A549 (cell line): ENCODE measurements at regions not wholly inside any gene's neighbourhood (a gene's known extent, or its start where the extent isn't known, plus 50 kb on each side); places are given as distances from the start of the nearest gene placed in this dataset.

Experiments
- ATAC-seq, 2 experiments: fragments of 200-7000 bp in 1 of 2; fragments of >200 bp in 1 of 2; cut with Nextera tagmentation in 1 of 2; cut with Tn5 transposase in 1 of 2; 3 replicates each; pipeline versions ENCODE4 v1.8.0 to v1.9.1; 2018 to 2020; ENCODE audit warnings: mild to moderate bottlenecking in 1 of 2, moderate library complexity in 1 of 2
- CTCF ChIA-PET: fragments of 300-600 bp; sonication (Branson Sonifier 250); formaldehyde crosslinking; extraction: SDS; loops from one replicate; lab custom pipeline; 2021; ENCODE audit warnings: antibody characterized with exemption, inconsistent platforms; lab: Yijun Ruan, JAX
- POLR2A ChIA-PET: fragments of 350-600 bp; formaldehyde crosslinking; extraction: SDS; loops from one replicate; lab custom pipeline; 2021; ENCODE audit warnings: antibody characterized with exemption, inconsistent platforms; lab: Yijun Ruan, JAX
- DNase-seq, 2 experiments: peaks; one replicate each; pipeline versions ENCODE4 v3.0.0 to v3.0.0-alpha.2; 2011 to 2016; ENCODE audit warnings: low read depth in 1 of 2, low spot score in 1 of 2
- FAIRE-seq: peaks from 2 replicates; lab custom pipeline; 2011; peaks lifted over from hg19 to GRCh38; lab: Jason Lieb, UNC
- H3K27ac ChIP-seq, 2 experiments: fragments of >200 bp; sonication (Bioruptor Twin); formaldehyde crosslinking; 3 replicates each; pipeline ENCODE4 v1.5.1; 2016 to 2017
- H3K4me1 ChIP-seq: fragments of >200 bp; sonication (Bioruptor Twin); formaldehyde crosslinking; 3 replicates; pipeline ENCODE4 v1.6.1; 2016
- H3K4me2 ChIP-seq: fragments of >200 bp; sonication (Bioruptor Twin); formaldehyde crosslinking; 3 replicates; pipeline ENCODE4 v1.6.1; 2016
- H3K4me3 ChIP-seq: fragments of >200 bp; sonication (Bioruptor Twin); formaldehyde crosslinking; 3 replicates; pipeline ENCODE4 v1.5.1; 2016
- H3K9me3 ChIP-seq: fragments of >200 bp; sonication (Bioruptor Twin); formaldehyde crosslinking; 3 replicates; pipeline ENCODE4 v1.6.1; 2016
- ATOH8 ChIP-seq: fragments of 250-450 bp; sonication (Bioruptor Pico); IDR thresholded peaks from 2 replicates; pipeline ENCODE4 v1.5.0; 2020; ENCODE audit warnings: low read depth, mild to moderate bottlenecking, moderate library complexity
- CEBPB ChIP-seq, 2 experiments: fragments of >200 bp in 1 of 2; sonication (Bioruptor Twin) in 1 of 2; formaldehyde crosslinking in 1 of 2; IDR thresholded peaks; 2 replicates each; pipeline ENCODE4 v1.6.1; 2012 to 2016
- CHD2 ChIP-seq: fragments of 150-350 bp; IDR thresholded peaks from 2 replicates; pipeline ENCODE4 v1.6.1; 2014; ENCODE audit warnings: low read length; ENCODE audit not compliant: partially characterized antibody
- CTCF ChIP-seq: fragments of >200 bp; sonication (Bioruptor Twin); formaldehyde crosslinking; IDR thresholded peaks from 3 replicates; pipeline ENCODE4 v1.5.1; 2016
- EHF ChIP-seq: fragments of 250-450 bp; sonication (Bioruptor Pico); IDR thresholded peaks from 2 replicates; pipeline ENCODE4 v1.5.0; 2020; ENCODE audit warnings: mild to moderate bottlenecking
- EP300 ChIP-seq, 2 experiments: fragments of >200 bp; sonication (Bioruptor Twin); formaldehyde crosslinking; IDR thresholded peaks; 2 replicates in 1 of 2; 3 replicates in 1 of 2; pipeline ENCODE4 v1.6.1; 2016 to 2017
- ESRRA ChIP-seq: fragments of 150-350 bp; IDR thresholded peaks from 2 replicates; pipeline ENCODE4 v1.6.1; 2014; ENCODE audit warnings: mild to moderate bottlenecking, low read length, borderline replicate concordance
- FOSB ChIP-seq: fragments of 250-450 bp; sonication (Bioruptor Pico); IDR thresholded peaks from 2 replicates; pipeline ENCODE4 v1.5.0; 2020; ENCODE audit warnings: mild to moderate bottlenecking, moderate library complexity
- HMGXB4 ChIP-seq: fragments of 250-450 bp; sonication (Bioruptor Pico); IDR thresholded peaks from 2 replicates; pipeline ENCODE4 v1.5.0; 2021; ENCODE audit warnings: mild to moderate bottlenecking, moderate library complexity, borderline replicate concordance
- HOXB13 ChIP-seq: fragments of 250-450 bp; sonication (Bioruptor Pico); IDR thresholded peaks from 2 replicates; pipeline ENCODE4 v1.5.0; 2020; ENCODE audit warnings: low read depth, mild to moderate bottlenecking, moderate library complexity
- JUN ChIP-seq, 2 experiments: fragments of >200 bp; sonication (Bioruptor Twin); formaldehyde crosslinking; IDR thresholded peaks; 2 replicates in 1 of 2; 3 replicates in 1 of 2; pipeline ENCODE4 v1.6.1; 2016 to 2017
- KDM1A ChIP-seq: fragments of 200-600 bp; sonication (generic); IDR thresholded peaks from 2 replicates; pipeline ENCODE4 v1.6.1; 2016; ENCODE audit warnings: low read depth, mild to moderate bottlenecking
- MAZ ChIP-seq: fragments of 150-350 bp; IDR thresholded peaks from 2 replicates; pipeline ENCODE4 v1.6.1; 2014; ENCODE audit warnings: antibody characterized with exemption, low read depth, low read length, borderline replicate concordance
- MYC ChIP-seq: IDR thresholded peaks from 2 replicates; pipeline ENCODE4 v1.6.1; 2012; ENCODE audit warnings: mild to moderate bottlenecking, inconsistent platforms, low read length, improper control_type of control experiment, borderline replicate concordance
- PHF8 ChIP-seq: fragments of 200-600 bp; sonication (generic); IDR thresholded peaks from 2 replicates; pipeline ENCODE4 v1.6.1; 2016; ENCODE audit warnings: low read depth, mild to moderate bottlenecking, antibody characterized with exemption, moderate library complexity, borderline replicate concordance
- RAD21 ChIP-seq, 2 experiments: fragments of >200 bp in 1 of 2; sonication (Bioruptor Twin) in 1 of 2; formaldehyde crosslinking in 1 of 2; IDR thresholded peaks in 1 of 2; conservative IDR thresholded peaks in 1 of 2; 2 replicates in 1 of 2; 3 replicates in 1 of 2; pipeline ENCODE4 v1.6.1; 2012 to 2018; ENCODE audit warnings: inconsistent platforms in 1 of 2
- RCOR1 ChIP-seq: fragments of 150-350 bp; IDR thresholded peaks from 2 replicates; pipeline ENCODE4 v1.6.1; 2014; ENCODE audit warnings: antibody characterized with exemption, low read length, low read depth
- REST ChIP-seq: fragments of 200-600 bp; sonication (generic); IDR thresholded peaks from 2 replicates; pipeline ENCODE4 v1.6.1; 2016; ENCODE audit warnings: antibody characterized with exemption, mild to moderate bottlenecking, moderate library complexity
- RFX5 ChIP-seq: fragments of 450-650 bp; IDR thresholded peaks from 2 replicates; pipeline ENCODE4 v1.7.1; 2014; ENCODE audit warnings: antibody characterized with exemption, mild to moderate bottlenecking, moderate library complexity
- ZFP36 ChIP-seq: fragments of 450-650 bp; IDR thresholded peaks from 2 replicates; pipeline ENCODE4 v1.6.1; 2014; ENCODE audit warnings: borderline replicate concordance; ENCODE audit not compliant: partially characterized antibody
- WGBS: methylation state at CpG from one replicate; pipeline ENCODE4 v1.1.6; 2017; ENCODE audit errors: missing lambda C conversion rate; 5-methylcytosine and 5-hydroxymethylcytosine counted together

GRCh38 chr6:4667591-4667990 is 108.6 kb upstream of the CDYL start:
- no peaks in the 10 kb centered on the region for H3K9me3 ChIP-seq
- WGBS = 79% methylated on average over 2 of the region's 2 CpGs
- POLR2A ChIA-PET = no interaction called here
- no peak overlapping the region for H3K4me3 ChIP-seq
- TF ChIP-seq HMGXB4 (CRISPR knock-in tag) (no peak), KDM1A (no peak), FOSB (no peak), HOXB13 (CRISPR knock-in tag) (no peak), RCOR1 (no peak), ESRRA (no peak), ATOH8 (CRISPR knock-in tag) (no peak), ZFP36 (no peak), RFX5 (no peak), CTCF (no peak), EHF (CRISPR knock-in tag) (no peak), PHF8 (no peak), CHD2 (no peak), EP300 (IDR thresholded peaks at IDR 0.05) (no peak), CEBPB (IDR thresholded peaks at IDR 0.05) (no peak), MYC (no peak), RAD21 (conservative IDR thresholded peaks at IDR 0.05 in 1 of 2, IDR thresholded peaks at IDR 0.05 in 1 of 2) (no peak), REST (no peak), JUN (IDR thresholded peaks at IDR 0.05) (no peak), MAZ (no peak)
- H3K27ac ChIP-seq = no peak overlapping the region
- DNase-seq (no peak), FAIRE-seq (no peak), ATAC-seq (no peak)
- CTCF ChIA-PET = no interaction called here
- H3K4me2 ChIP-seq = no peak overlapping the region
- peaks cover 7% of the 10 kb centered on the region; the same call in 2 of the 3 replicates for H3K4me1 ChIP-seq
